Stimulated activated CD4-positive, alpha-beta T cell treated with anti-CD3 and anti-CD28 coated beads, Interleukin-15, amount 100 ng/mL, for 1 hour (primary cell): ENCODE measurements at regions not wholly inside any gene's neighbourhood (a gene's known extent, or its start where the extent isn't known, plus 50 kb on each side); places are given as distances from the start of the nearest gene placed in this dataset.
"Not testable (repeated sequence)": the region's sequence is repeated elsewhere in the genome, so short reads cannot be mapped to it uniquely, and the experiment has no call there.

ENCODE experiments used
- DNase-seq, 2 donors: peaks; one replicate each; pipeline ENCODE4 v3.0.0-alpha.2; 2020; ENCODE audit warnings: low read depth in 1 of 2, low spot score in 1 of 2

DNA sequence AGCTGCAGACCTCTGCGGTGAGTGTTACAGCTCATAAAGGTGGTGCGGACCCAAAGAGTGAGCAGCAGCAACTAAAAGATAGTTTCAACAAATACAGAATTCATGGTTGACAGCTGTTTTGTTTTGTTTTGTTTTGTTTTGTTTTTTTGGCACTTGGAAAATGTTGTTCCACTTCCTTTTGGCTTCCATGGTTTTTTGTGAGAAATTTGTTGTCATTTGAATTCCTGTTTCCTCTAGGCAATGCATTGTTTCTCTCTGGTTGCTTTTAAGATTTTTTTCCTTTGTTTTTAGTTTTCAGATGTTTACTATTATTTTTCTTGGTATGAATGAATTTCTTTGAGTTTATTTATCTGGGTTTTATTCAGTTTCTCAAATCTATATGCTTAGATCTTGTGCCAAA lies 229.4 kb downstream of the MID1IP1 start:
- DNase-seq = no peak

DNA sequence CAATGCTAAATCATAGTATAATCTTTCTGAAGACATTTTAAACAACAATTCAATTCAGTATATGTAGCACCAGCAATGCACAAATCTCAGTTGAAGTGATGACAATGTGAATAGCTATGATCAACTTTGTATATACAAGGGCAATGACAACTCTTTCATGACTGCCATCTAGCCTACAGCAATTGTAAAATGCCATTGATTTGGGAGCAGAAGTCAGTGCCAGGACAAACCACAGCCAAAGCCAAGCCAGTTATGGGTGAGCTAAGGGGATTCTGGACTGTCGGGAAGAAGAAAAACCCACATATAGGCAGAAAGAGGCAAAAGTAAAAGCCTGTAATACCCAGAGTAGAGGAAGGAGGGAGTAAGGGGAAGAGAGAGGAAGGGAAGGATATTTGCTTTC lies 238.6 kb downstream of the MID1IP1 start:
- DNase-seq = no peak

DNA sequence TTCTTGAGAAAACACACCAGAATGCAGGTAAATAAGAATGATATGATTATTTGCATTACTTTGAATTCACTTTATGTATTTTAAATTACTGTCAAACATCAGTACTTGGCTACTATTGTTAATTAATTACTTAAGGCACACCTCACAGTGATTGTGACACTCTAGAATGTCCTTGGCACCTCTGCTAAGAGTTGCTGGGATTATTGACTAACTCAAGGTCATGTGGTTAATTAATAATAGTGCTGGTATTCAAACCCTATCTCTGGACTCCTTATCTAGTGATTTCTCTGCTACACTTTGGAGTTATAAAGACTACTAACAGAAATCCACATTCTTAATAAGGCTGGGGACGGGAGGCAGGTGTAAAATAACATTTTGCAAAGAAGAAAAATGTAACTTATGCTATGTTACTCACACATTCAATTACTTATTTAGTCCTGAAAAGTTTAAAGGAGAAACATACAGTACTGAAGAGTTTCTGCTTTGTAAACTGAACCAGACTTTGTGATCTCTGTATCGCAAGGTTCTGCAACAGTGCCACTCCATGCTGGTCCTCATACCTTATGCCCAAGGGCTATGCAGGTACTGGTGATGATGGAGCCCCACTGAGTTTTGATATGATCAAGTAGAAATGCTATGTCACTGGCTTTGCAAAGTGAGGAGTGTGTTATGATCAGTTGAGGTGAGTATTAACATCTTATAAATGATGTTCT lies 242.7 kb downstream of the MID1IP1 start:
- no peak for DNase-seq

DNA sequence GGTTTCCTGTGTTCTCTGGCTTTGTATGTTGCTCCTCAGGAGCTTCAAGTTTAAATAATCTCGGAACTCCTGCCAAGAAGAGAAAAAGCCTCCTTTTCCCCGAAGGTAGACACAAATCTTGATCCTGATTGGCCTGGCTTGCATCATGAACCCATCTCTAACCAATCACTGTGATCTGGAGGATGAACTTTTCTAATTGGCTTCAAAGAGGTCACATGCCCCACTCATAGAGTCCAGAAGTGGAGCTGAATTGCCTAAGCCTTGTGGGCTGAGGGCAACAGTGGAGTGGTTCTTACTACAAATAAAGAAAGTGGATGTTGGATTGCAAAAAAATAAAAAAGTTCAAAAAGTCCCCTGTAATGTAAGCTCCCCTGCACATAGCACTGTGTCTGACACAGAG lies 245.9 kb downstream of the MID1IP1 start:
- no peak for DNase-seq

DNA sequence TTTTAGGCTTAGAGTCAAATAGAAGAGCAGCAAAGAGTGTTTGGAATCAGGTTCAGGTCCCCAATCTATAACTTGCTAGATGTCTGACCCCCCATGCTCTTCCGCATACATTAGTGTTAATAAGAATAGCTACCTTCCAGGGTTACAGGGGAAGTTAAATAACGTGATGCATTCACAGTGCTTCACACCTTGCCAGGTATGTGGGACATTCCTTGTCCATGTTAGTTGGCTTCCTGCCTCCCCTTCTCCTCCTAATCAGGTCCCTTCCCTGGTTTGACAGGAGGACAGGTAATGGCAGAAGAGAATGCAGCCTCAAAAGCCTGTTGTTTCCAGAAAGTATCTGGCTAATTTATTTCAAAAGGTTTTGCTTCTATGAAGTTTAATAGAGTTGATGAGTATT lies 248.7 kb downstream of the MID1IP1 start:
- DNase-seq = no peak

DNA sequence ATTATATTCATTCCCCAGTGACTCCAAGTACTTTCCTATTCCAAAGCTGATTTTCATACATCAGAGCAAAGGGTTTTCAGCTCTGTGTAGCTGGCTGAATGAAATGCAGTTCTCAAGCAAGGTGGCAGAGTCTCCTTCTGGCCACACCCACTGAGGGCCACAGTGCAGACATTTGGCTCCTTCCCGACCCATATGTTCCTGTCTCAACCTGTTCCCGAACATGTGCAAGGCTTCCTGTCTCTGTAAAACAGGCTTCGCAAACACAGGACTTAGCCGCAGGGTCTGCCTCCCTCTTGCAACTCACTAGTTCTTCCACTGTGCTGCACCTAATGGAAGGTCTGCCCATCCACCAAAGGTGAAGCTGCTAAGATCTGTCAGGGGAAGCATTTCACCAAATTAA lies 249.2 kb downstream of the MID1IP1 start:
- no peak for DNase-seq

DNA sequence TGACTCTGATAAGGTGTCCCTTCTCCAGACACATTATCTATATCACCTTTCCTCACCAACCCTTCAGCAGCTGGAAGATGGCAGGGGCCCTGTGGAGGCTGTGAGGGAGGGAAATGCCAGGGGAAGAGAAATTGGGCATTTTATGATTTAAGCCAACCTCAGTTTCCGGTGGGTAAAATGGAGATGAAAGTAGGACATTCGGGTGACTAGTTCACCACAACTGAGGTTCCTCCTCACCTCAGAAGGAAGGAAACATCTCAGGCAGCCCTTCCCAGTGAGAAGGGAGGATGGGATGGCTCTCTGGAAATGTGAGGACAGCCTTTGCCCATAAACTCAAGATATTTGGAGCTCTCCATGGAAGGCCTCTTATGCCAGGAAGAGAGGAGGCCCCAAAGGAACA lies 251.5 kb downstream of the MID1IP1 start:
- DNase-seq = no peak

DNA sequence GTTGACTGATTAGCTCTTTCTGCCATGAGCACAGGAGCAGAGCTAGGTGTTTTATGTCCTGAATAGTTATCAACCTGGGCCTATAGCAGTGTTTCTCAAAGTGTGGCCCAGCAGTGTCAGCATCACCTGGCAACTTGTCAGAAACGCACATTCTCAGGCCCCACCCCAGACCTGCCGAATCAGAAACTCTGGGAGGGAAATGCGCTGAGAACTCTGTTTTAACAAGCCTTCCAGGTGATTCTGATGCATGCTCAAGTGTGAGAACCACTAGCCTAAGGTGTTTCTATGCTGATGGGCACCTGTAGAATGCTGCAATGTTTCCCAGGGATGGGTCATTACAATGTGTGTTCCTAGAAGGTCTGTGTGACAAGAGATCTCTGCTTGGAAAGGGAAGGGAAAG lies 257.5 kb downstream of the MID1IP1 start:
- no peak for DNase-seq

DNA sequence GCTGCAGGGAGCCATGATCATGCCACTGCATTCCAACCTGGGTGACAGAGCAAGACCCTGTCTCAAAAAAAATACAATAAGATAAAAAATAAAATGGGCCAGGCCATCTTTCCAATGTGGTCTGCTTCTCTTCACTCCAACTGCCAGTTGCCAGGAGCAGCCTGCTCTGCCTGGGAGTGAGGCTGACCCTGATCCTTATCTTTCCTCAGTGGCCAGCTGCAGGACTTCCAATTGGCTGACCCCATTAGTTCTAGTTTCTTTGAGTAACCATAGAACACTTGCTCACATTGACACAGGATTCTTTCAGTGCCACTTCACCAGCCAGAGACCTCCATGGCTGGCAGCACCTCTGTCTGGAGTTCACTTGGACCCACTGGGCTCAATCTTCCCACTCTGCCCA lies 258.6 kb downstream of the MID1IP1 start:
- no peak for DNase-seq

DNA sequence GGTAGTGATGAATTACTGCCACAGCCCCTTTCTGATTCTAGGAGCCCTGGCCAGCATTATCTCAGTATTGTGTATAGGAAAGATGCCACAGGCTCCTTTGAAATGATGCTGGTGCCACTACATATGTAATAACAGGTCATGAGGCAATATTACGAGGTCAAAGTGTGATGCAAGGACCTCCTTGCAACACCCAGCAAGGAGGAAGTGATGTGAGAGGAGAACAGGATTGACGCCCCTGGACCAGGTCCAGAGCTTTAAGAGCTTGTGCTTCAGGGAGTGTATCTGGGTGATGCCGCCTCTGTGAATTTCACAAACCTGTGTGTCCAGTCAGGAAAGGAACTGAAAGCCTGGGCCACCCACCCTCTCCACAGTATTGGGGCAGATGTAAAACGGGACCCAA lies 261.8 kb downstream of the MID1IP1 start:
- no peak for DNase-seq

DNA sequence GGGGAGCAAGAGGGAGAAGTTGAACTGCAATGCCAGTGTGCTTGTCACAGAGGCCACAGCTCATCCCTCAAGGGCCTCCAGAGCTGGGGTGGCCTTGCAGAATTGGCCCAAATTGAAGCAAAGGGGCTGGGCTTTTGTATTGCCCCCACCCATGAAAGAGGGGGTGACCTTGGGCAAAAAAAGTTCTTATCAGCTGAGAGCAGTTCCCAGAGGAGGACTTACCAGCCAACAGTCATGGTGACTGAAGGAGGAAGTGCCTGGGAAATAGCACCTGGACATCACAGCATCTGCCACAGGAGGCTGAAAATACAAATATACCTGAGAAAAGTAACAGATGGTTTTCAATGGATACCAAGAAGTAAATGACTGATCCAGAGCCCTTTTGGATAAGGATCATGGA lies 262.4 kb downstream of the MID1IP1 start:
- DNase-seq = no peak

DNA sequence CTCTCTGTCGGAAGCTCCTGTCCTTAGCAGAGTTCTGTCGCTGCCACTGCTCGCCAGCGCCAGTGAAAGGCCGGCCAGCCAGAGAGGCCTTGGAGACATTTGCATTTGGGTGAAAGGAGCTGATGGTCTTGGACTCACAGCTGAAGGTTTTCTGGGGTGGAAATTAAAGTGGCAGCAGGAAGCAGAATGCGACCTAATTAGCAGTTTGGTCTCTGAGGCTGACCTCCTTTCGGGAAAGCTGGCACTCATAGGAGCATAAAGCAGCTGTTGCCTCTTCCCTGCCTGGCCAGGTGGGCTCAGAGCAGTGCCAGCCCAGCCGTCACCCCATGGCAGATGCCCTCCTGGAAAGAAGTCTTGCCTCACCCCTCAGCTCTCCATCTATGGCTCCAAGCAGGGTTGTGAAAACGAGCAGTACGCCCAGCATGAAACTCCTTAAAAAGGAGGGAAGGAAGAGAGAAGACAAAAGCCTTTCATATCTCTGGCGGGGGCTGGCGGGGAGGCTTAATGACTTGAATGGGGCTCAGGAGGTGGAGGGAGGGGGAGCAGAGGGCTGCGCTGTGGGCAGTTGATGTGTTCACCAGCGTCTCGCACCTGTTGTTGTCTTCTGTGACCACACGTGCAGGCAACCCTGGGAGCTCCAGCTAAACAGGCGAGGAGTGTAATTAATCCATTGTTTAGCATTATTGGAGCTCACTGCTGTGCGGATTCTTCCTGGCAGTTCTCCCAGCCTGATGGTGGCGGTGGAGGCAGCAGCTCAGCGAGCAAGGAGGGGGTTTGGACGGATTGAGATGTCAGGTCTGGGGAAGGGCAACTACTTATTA lies 264.0 kb downstream of the MID1IP1 start:
- DNase-seq = no peak

DNA sequence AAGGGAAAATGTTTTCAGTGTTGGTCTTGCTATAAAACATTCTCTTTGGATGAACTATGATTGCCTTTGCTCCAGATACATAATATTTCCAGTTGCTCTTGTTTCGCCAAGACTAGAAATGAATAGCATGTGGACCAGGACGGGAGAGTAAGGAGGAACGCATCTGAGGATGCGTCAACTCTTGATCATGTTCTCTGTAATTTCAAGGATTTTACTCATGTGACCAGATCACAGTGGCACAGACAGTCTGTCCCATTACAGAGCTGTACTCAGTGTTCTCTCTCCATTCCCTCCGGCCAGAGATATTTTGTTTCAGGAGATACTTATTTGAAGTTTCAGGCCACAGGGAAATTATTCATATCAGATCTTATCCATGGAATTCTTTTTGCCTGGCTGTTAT lies 266.6 kb downstream of the MID1IP1 start:
- DNase-seq = no peak

DNA sequence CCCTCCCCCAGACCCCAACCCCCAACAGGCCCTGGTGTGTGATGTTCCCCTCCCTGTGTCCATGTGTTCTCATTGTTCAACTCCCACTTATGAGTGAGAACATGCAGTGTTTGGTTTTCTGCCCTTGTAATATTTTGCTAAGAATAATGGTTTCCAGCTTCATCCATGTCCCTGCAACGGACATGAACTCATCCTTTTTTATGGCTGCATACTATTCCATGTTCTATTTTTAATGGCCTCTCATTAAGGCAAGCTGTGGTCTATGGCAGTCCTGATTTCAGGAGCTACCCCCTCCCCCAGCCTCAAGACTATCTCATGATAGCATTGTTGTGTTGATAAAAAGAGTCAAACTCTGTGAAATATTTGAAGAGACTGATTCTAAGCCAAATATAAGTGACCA lies 267.4 kb downstream of the MID1IP1 start:
- not testable (repeated sequence) for DNase-seq

DNA sequence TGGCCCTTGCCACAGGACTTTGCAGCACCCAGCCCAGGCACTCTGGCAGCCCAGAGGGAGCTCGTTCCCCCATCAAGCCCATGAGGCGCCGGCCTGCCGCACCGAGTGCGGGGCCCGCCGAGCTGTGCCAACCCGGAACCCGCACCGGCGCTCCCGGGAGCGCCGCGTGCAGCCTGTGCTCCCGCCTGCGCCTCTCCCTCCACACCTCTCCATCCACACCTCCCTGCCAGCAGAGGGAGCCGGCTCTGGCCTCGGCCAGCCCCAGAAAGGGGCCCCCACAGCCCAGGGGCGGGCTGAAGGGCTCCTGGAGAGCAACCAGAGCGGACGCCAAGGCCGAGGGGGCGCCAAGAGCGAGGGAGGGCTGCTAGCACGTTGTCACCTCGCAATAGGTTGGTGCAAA lies 268.8 kb downstream of the MID1IP1 start:
- DNase-seq = no peak

DNA sequence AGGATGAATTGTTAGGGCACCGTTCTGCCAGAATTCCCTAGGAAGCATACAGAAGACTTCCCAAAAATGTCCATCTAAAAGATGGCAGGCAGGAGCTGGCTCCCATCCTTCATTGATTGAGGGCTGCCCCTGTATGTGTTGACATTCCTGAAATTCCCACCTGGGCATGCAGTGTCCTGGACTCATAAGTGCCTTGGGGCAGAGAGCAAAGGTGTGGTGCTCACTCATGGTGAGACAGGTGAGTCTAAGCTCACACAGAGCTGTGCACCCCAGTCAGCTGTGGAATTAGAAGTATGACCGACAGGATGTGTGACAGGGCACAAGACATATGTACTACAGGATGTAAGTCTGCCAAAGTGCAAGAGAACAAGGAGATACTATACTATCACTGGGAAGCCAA lies 271.9 kb downstream of the MID1IP1 start:
- DNase-seq = no peak

DNA sequence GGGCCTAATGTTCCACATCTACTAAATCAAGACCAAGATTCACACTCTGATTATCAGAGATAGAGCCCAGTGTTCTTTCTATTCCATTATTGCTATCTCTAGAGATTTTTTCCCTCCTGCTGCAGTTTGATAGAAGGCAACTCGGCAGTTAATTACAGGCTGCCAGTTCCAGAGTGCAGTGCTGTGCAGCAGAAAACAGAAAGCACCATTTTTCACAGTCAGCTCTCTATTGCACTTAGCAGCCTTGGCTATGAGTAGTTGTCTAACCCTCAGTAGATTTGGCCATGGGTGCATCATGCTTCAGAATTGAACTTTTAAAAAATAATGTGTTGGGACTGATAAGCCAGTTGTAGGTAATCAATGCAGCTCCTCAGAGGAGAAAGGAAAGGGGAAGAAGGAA lies 295.3 kb downstream of the MID1IP1 start:
- no peak for DNase-seq

DNA sequence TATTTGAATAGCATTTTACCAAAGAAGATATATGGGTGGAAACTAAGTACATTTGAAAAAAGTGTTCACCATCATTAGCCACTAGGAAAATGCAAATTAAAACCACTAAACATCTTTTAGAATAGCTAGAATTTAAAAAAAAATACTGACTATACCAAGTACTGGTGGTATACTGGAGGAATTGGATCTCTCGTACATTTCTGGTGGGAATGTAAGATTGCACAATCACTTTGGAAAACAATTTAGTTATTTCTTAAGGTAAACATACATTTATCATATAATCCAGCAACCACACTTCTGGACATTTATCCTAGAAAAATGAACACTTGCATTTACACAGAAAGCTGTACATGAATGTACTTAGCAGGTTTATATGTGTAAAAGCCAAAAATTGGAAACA lies 303.5 kb downstream of the MID1IP1 start:
- DNase-seq = no peak

DNA sequence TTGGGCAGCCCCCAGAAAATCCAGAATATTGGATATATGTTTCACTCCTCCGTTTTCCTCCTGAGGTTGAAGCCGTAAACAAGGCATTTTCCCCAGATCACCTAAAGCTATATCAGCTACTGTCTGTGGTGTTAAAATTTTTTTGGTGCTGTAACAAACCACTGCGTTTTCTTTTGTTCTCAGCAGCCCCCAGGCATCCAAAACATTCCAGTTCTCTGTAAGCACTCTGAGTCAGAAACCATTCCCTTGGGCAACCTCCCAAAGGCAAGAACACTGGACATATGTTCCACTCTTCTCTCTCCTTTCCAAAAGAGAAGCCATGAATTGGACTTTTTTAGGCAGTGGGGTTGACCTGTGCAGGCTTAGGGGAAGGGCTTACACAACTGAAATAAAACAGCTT lies 310.9 kb downstream of the MID1IP1 start:
- DNase-seq = no peak

DNA sequence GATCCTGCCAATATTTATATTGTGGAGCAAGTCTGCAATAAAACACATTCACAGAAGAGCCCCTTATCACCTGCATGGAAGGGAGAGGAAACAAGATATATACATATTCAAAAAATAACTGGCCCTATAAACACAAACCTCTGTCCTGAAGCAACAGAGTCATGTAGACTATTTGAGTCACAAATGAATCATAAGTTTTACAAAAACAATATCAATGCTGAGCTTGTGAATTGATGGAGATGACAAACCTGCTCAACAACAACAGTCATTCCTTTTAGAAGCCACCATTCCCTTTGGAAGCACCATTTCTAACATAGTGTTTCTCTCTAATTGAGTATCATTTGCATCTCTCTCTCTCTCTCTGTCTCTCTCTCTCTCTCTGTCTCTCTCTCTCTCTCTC lies 313.9 kb downstream of the MID1IP1 start:
- DNase-seq = no peak

DNA sequence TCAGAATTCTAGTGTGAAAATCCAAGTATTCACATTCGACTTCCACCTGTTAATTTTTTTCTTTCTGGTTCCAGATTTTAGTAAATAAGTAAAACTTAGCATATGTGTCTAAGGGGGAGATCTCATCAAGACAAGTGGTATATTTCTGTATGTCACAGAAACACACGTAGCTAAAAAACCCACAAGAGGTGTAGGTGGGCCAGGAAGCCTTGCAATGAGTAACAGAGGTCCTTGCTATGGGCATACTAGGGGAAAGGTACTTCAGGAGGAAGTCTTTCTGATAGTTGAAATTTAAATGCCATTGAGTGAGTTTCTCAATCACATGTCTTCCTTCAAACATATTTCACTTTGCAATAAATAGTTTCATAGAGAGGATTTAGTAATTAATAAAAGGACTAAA lies 315.8 kb downstream of the MID1IP1 start:
- DNase-seq = no peak

DNA sequence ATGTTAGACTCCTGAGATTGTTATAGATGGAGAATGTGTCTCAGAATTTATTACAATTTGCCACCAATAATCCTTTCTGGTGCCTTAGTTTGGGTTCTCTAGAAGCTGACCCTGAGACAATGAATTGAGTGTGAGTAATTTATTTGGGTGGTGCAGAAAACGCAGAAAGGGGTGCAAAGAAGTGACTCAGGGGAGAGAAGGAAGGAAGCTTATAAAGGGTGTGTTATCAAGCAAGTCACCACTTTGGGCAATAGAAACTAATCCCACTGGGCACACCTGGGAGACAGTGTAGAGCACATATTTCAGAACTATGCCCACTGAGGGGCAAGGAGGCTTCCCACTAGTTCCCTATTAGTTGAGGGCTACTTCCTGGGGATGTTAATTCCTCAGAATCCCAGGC lies 320.6 kb downstream of the MID1IP1 start:
- DNase-seq = no peak

DNA sequence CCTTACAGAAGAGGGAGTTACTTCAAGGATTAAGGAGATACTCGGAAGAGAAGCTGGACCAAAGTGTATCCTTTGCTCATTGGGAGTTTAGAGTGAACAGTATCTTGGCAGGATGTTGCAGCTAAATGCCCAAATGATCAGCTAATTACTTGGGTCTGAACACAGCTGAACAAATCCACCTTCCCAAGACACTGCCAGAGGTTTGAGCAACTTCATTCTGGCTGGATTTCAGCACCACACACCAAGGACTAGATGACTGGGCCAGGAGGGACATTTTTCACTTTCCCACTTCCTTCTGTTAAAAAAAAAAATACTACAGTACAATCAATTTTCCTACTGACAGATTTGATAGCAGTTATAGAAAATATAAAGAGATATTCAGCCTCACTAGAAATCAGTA lies 324.6 kb downstream of the MID1IP1 start:
- DNase-seq = no peak
